ENCODE measurements at regions not wholly inside any gene's neighbourhood (a gene's known extent, or its start where the extent isn't known, plus 50 kb on each side); places are given as distances from the start of the nearest gene placed in this dataset.

DNA sequence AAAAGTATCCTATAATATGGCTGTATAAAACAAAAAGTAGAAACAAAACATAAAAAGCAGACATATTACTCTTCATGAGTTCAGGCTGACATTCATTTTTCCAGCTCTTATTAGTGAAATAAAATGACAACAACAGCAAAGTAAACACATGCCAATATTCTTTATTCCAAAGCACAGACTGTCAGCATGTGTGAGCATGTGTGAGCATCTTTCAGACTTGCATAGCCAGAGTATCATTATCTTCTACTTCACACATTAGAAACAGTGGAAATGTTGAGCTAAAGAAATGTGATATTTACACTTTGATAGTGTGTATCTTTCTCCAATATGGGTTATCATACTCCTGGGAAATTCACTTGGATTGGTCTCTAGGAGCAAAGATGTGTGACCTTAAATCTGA lies 476.6 kb upstream of the TMEM132C start:
- no peak for TF ChIP-seq EZH2 (IDR thresholded peaks at IDR 0.05; ENCODE audit: borderline replicate concordance, low read length)
- TF ChIP-seq CTCF (IDR thresholded peaks at IDR 0.05; ENCODE audit: low read length): no peak
